ENCODE measurements at regions not wholly inside any gene's neighbourhood (a gene's known extent, or its start where the extent isn't known, plus 50 kb on each side); places are given as distances from the start of the nearest gene placed in this dataset.

DNA sequence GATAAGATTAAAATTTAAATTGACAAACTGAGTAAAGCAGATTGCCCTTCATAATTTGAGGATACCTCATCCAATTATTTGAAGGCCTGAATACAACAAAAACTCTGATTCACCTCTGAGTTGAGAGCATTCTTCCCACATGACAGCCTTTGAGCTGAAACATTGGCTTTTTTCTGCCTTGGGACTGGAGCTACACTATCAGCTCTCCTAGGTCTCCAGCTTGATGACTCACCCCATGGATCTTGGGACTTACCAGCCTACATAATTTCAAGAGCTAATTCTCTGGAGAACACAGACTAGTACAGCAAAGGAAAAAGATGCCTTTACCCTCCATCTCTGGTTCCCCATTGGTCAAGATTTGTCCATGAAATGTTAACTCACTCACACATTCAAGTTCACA is 555.1 kb downstream of the FOXG1 start:
- Mint-ChIP-seq H3K4me1 (ENCODE audit: insufficient read depth, unreplicated experiment) (no peaks in the 10 kb centered on the region), H3K36me3 (ENCODE audit: insufficient read depth, unreplicated experiment) (no peaks in the 10 kb centered on the region), H3K9me3 (ENCODE audit: unreplicated experiment) (no peaks in the 10 kb centered on the region), H3K27ac (ENCODE audit: low read depth, unreplicated experiment) (no peak overlapping the region), H3K27me3 (ENCODE audit: insufficient read depth, unreplicated experiment) (peaks cover 35% of the 10 kb centered on the region), H3K4me3 (ENCODE audit: unreplicated experiment) (no peak overlapping the region)
- intact Hi-C loops (cut with micrococcal nuclease), result no loop called here
- TF ChIP-seq, protein P1, sequence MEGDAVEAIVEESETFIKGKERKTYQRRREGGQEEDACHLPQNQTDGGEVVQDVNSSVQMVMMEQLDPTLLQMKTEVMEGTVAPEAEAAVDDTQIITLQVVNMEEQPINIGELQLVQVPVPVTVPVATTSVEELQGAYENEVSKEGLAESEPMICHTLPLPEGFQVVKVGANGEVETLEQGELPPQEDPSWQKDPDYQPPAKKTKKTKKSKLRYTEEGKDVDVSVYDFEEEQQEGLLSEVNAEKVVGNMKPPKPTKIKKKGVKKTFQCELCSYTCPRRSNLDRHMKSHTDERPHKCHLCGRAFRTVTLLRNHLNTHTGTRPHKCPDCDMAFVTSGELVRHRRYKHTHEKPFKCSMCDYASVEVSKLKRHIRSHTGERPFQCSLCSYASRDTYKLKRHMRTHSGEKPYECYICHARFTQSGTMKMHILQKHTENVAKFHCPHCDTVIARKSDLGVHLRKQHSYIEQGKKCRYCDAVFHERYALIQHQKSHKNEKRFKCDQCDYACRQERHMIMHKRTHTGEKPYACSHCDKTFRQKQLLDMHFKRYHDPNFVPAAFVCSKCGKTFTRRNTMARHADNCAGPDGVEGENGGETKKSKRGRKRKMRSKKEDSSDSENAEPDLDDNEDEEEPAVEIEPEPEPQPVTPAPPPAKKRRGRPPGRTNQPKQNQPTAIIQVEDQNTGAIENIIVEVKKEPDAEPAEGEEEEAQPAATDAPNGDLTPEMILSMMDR (IDR thresholded peaks at IDR 0.05; ENCODE audit: unreplicated experiment), result no peak
- no peak for DNase-seq (ENCODE audit: unreplicated experiment)
- POLR2A ChIA-PET, result no interaction called here
- no TSS peak for BruUV-seq (replicated peaks)
- CTCF ChIA-PET, result no interaction called here

DNA sequence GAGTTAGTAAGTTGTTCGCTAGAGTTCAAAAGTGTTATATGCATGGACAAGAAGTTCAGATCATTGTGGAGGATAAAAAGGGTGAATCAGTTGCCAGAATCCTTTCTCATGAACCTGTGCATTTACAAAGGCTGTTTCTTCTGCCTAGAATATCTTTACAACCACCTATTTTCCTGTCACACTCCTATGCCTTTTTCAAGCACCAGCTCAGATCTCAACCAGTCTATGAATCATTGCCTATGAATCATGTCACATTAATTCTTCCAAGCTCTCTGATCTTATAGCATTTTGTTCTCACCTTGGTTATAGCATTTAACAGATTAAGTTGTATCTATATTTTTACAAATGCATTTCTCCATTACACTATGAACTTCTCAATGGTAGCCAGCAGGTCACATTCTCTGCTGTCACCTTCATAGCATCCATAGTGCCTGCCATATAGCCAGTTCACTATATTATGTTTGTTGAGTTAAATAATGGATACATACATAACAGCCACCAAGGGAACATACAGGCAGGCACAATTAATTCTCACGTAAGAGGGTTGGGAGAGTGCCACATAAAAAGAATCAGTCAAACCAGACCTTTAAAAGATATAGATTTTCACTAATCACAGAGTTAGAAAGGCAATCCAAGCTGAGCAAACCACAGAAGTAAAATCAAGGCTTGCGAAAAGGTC is 573.0 kb downstream of the FOXG1 start:
- Mint-ChIP-seq H3K27me3 (ENCODE audit: insufficient read depth, unreplicated experiment) (peaks cover 82% of the 10 kb centered on the region), H3K4me3 (ENCODE audit: unreplicated experiment) (no peak overlapping the region), H3K9me3 (ENCODE audit: unreplicated experiment) (peaks cover 4% of the 10 kb centered on the region), H3K27ac (ENCODE audit: low read depth, unreplicated experiment) (no peak overlapping the region), H3K4me1 (ENCODE audit: insufficient read depth, unreplicated experiment) (no peaks in the 10 kb centered on the region), H3K36me3 (ENCODE audit: insufficient read depth, unreplicated experiment) (no peaks in the 10 kb centered on the region)
- no TSS peak for BruUV-seq (replicated peaks)
- CTCF ChIA-PET, result no interaction called here
- intact Hi-C loops (cut with micrococcal nuclease), result no loop called here
- TF ChIP-seq, protein P1 (IDR thresholded peaks at IDR 0.05; ENCODE audit: unreplicated experiment), result no peak
- POLR2A ChIA-PET, result no interaction called here
- no peak for DNase-seq (ENCODE audit: unreplicated experiment)

DNA sequence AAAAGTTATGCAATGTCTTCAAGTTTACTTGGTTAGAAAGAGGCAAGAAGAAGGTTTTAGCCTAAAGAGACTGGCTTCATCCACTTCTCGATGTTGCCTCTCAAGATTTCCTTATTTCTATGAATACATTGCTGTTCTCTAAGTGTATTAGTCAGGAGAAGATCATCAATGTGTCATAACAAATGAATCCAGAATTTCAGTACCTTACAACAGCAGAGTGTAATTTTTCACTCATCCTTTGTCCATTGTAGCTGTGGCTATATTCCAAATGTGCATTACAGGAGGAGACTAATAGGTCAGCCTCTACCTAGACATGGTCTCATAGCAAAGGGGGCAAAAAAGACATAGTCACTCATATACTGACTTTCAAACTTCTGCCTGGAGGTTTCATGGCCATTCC is 579.1 kb downstream of the PRKD1 start:
- no peak for DNase-seq (ENCODE audit: unreplicated experiment)
- peaks cover 61% of the 10 kb centered on the region for H3K27me3 Mint-ChIP-seq (ENCODE audit: insufficient read depth, unreplicated experiment)
- no peaks in the 10 kb centered on the region for H3K36me3 Mint-ChIP-seq (ENCODE audit: insufficient read depth, unreplicated experiment)
- H3K27ac Mint-ChIP-seq (ENCODE audit: low read depth, unreplicated experiment), result no peak overlapping the region
- no peaks in the 10 kb centered on the region for H3K4me1 Mint-ChIP-seq (ENCODE audit: insufficient read depth, unreplicated experiment)
- ChIA-PET POLR2A (no interaction called here), CTCF (interaction anchor here (0.6 kb wide), 1 partner anchor 561 kb away, joined by 3 read pairs; no protein-coding TSS in a partner anchor)
- no peak overlapping the region for H3K4me3 Mint-ChIP-seq (ENCODE audit: unreplicated experiment)
- intact Hi-C loops (cut with micrococcal nuclease), result no loop called here
- no peaks in the 10 kb centered on the region for H3K9me3 Mint-ChIP-seq (ENCODE audit: unreplicated experiment)
- no TSS peak for BruUV-seq (replicated peaks)
- TF ChIP-seq, protein P1 (IDR thresholded peaks at IDR 0.05; ENCODE audit: unreplicated experiment), result no peak

GRCh38 chr14:29350496-29350895 is 577.2 kb downstream of the PRKD1 start:
- Mint-ChIP-seq H3K4me3 (ENCODE audit: unreplicated experiment) (no peak overlapping the region), H3K4me1 (ENCODE audit: insufficient read depth, unreplicated experiment) (no peaks in the 10 kb centered on the region), H3K36me3 (ENCODE audit: insufficient read depth, unreplicated experiment) (no peaks in the 10 kb centered on the region), H3K9me3 (ENCODE audit: unreplicated experiment) (no peaks in the 10 kb centered on the region), H3K27me3 (ENCODE audit: insufficient read depth, unreplicated experiment) (peaks cover 61% of the 10 kb centered on the region), H3K27ac (ENCODE audit: low read depth, unreplicated experiment) (no peak overlapping the region)
- POLR2A ChIA-PET, result no interaction called here
- CTCF ChIA-PET, result no interaction called here
- intact Hi-C loops (cut with micrococcal nuclease), result no loop called here
- TF ChIP-seq, protein P1 (IDR thresholded peaks at IDR 0.05; ENCODE audit: unreplicated experiment), result no peak
- BruUV-seq (replicated peaks), result no TSS peak
- no peak for DNase-seq (ENCODE audit: unreplicated experiment)
